SIG-M5 treated with dmso at 0.1 percent for 504 hours (cell line): ENCODE measurements at regions not wholly inside any gene's neighbourhood (a gene's known extent, or its start where the extent isn't known, plus 50 kb on each side); places are given as distances from the start of the nearest gene placed in this dataset.
"Not testable (repeated sequence)": the region's sequence is repeated elsewhere in the genome, so short reads cannot be mapped to it uniquely, and the experiment has no call there.

Experiments
- DNase-seq: peaks from one replicate; lab custom pipeline; 2025; ENCODE audit not compliant: unreplicated experiment; lab: John Stamatoyannopoulos, UW

- DNase-seq = no peak
These were observed 524.9 kb downstream of the SLITRK5 start for GRCh38 chr13:88196106-88196505.

DNA sequence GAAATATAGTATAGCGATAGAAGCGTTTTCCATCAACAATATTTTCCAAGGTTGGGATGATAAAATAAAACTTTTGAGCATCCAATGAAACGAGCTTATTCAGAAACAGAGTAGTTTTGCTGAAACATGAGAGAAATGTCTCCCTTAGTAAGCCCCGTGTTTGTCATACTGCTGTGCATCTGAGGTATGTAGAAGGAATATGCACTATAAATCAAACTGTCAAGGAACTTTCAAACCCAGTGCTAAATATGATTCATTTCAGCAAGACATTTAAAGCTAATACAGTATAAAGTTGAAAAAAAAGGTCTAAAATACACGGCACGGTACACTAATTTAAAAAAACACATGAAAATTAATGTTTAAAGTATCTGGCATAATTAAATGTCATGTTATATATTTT, 546.2 kb downstream of the SLITRK5 start:
- DNase-seq = no peak

- no peak for DNase-seq
These were observed 546.7 kb downstream of the SLITRK5 start for GRCh38 chr13:88217883-88218282.

DNA sequence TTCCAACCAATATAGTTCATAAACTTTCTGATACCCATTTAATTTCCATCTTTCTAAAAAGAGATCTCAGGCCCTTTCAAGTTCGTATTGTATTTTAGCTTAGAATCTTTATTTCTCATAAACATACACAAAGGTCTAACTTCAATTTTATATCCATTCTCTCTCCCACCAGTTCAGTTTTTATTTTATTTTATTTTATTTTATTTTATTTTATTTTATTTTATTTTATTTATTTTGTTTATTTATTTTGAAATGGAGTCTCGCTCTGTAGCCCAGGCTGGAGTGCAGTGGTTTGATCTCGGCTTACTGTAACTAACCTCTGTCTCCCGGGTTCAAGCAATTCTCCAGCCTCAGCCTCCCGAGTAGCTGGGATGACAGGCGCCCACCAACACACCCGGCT, 552.8 kb downstream of the SLITRK5 start:
- no peak for DNase-seq

DNA sequence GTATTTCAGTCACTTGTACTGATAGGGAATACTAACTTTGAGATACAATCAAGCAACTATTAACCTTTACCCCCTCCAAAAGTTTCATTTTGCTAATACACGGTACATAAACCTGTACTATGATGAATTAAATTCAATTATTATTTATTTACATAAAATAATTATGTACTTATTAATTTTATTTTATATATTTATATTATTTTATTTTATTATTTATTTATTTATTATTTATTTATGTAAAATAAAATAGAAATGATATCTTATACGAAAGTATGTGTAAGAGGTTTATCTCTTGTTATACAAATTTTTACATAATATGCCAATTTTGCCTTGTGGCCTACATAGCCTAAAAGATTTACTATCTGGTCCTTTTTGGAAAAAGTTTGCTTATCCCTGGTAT, 564.3 kb downstream of the SLITRK5 start:
- DNase-seq = no peak

GRCh38 chr13:88246239-88246638, 575.1 kb downstream of the SLITRK5 start:
- DNase-seq = no peak

- no peak for DNase-seq
These were observed 577.2 kb downstream of the SLITRK5 start for GRCh38 chr13:88248393-88248792.

DNA sequence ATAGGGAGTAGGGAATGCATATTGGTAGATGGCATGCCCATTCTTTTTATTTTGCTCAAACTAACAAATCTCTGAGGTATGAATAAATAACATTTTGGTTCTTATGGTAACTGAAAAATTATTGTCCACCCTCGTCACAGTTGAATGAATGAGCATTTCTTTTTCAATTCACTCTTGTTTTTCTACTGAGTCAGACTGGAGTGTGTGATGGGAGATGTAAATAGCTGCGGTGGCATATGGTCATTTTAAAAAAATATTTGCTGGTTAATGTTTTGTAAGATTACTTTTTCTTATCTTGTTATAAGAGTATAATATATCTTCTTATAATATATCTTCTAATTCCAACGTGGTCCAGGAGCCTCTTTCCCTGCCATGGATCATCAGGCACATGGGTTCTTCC, 586.5 kb downstream of the SLITRK5 start:
- DNase-seq = no peak

DNA sequence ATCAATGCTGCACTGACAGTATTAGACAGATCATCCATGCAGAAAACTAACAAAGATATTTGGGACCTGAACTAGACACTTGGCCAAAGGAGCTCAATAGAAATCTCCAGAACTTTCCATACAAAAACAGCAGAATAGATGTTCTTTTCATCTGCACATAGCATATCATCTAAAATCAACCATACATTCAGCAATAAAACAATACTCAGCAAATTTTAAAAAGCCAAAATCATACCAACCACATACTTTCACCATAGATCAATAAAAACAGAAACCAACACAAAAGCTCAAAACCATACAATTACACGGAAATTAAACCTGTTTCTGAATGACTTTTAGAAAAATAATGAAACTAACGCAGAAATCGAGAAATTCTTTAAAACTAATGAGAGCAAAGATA, 592.6 kb downstream of the SLITRK5 start:
- DNase-seq = no peak

GRCh38 chr13:88281841-88282240, 610.7 kb downstream of the SLITRK5 start:
- DNase-seq = no peak

DNA sequence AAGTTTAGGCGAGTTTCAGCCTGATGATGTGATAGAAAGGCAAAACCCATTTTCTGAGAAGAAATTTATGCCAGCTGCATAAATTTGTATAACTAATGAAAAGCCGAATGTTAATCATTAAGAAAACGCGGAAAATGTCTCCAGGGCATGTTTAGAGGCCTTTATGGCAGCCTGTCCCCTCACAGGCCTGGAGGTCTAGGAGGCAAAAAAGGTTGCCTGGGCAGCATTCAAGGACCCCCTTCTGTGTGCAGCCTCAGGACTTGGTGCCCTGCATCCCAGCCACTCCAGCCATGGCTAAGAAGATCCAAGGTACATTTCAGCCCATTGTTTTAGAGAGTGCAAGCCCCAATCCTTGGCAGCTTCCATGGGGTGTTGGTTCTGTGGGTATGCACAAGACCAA, 614.2 kb downstream of the SLITRK5 start:
- DNase-seq = no peak

GRCh38 chr13:88288326-88288725, 617.2 kb downstream of the SLITRK5 start:
- DNase-seq = no peak

GRCh38 chr13:88291731-88292130, 620.6 kb downstream of the SLITRK5 start:
- not testable (repeated sequence) for DNase-seq

GRCh38 chr13:88294368-88294767, 623.2 kb downstream of the SLITRK5 start:
- DNase-seq = no peak

- DNase-seq = no peak
These were observed 632.0 kb downstream of the SLITRK5 start for GRCh38 chr13:88303157-88303556.

GRCh38 chr13:88303605-88304004, 632.4 kb downstream of the SLITRK5 start:
- DNase-seq = no peak

GRCh38 chr13:88314496-88314895, 643.3 kb downstream of the SLITRK5 start:
- no peak for DNase-seq

DNA sequence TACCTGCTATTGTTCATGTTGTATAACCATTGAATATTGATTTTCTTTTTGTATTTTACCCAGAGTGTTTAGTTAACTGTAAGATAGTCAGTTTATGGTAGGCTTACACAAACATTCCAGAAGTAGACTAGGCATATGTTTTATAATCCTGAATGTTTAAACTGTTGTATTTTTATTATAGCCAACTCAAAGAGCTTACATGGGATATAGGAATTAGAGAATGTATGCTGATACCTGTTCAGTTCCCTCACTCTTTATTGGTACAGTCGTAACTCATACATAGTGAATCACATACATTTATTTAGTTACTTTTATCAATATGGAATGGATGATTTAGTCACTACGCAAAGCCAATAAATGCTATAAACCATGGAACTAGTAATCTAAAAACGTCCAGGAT, 657.9 kb downstream of the SLITRK5 start:
- no peak for DNase-seq

GRCh38 chr13:88339271-88339741, 668.1 kb downstream of the SLITRK5 start:
- DNase-seq = no peak

DNA sequence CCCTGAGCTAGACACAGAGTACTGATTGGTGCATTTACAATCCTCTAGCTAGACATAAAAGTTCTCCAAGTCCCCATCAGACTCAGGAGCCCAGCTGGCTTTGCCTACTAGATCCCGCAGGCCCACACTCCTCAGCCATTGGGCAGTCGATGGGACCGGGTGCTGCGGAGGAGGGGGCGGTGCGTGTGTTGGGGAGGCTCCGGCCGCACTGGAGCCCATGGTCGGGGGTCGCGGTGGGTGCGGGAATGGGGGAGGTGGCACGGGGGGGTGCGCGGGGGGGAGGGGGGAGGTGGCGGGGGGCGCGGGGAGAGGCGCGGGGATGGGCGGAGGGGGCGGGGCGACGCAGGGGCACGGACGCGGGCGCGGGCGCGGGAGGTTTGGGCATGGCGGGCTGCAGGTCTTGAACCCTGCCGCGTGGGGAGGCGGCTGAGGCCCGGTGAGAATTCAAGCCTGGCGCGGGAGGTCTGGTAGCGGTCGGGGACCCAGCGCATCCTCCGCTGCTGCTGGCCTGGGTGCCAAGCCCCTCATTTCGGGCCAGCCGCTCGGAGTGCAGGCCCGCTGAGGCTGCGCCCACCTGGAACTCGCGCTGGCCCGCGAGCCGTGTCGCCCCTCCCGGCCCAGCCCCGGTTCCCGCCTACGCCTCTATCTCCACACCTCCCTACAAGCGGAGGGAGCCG, 674.1 kb downstream of the SLITRK5 start:
- DNase-seq = no peak

DNA sequence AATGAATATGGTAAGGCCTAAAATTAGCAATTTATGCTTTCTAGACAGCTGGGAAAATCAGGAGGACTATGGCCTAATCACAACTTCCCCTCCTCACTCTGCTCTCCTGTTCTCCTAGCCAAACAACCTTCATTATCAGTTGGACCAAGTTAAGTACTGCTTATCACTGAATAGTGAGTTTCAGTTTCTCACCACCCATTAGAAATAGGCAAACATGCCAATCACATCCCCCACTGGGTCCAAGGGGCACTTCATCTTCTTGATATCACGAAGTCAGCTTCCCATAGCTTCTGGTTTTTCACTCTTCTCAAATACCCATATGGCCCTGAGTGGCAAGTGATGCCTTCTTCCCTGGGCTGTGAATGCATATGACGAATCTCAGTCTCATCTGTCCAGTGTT, 689.6 kb downstream of the SLITRK5 start:
- no peak for DNase-seq

DNA sequence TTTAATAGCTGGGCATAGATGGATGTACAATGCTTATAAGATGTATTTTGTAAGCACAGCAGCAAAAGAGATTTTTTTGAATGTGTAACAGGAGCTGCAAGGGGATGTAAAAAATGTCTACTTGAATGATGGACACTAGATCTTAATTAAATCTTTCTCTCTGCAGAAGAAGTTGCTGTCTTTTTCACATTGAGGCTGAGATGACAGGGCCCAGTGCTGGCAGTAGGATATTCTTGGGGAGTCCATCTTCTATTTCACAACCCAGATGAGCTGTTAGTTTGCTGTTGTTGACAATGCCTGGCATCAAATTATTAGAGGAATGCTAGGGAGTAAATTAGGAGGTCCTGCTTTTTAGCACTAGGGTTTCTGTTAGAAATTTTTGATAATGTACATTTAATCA, 698.7 kb downstream of the SLITRK5 start:
- DNase-seq = no peak

DNA sequence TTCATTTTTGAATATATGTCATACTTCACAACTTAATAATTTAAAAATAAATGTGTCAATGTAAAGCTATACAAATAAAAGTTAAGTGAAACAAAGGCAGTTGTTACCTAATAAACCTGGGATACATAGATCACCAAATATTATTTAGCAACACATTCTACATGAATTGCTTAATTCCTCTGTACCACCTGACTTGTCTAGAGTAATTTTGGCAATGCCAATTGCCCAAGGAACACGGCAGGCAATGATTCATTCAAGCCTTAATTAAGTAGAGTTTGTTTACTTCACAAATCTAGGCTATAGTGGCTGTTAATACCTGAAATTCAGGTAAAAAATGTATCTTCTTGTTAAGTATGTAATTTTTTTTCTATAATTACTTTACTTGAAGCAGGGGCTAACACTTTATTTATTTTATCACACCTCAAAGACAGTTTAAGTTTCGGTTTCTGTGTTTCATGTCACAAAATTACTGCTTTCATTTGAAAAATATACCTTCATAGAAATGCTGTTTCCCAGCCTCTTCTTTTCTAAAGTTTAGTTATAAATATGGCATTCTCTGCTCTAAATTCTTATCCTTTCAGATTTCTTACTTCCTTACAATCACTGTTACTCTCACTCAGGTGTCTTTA, 705.7 kb downstream of the SLITRK5 start:
- no peak for DNase-seq
